EL (cell line): ENCODE measurements at regions not wholly inside any gene's neighbourhood (a gene's known extent, or its start where the extent isn't known, plus 50 kb on each side); places are given as distances from the start of the nearest gene placed in this dataset.

Experiments
- DNase-seq: peaks from one replicate; pipeline ENCODE4 v3.0.0-alpha.2; 2016

- no peak for DNase-seq
These were observed 75.2 kb upstream of the SMARCA2 start for GRCh38 chr9:1939926-1940368.

- DNase-seq, result no peak
These were observed 73.2 kb upstream of the SMARCA2 start for GRCh38 chr9:1941989-1942388.

DNA sequence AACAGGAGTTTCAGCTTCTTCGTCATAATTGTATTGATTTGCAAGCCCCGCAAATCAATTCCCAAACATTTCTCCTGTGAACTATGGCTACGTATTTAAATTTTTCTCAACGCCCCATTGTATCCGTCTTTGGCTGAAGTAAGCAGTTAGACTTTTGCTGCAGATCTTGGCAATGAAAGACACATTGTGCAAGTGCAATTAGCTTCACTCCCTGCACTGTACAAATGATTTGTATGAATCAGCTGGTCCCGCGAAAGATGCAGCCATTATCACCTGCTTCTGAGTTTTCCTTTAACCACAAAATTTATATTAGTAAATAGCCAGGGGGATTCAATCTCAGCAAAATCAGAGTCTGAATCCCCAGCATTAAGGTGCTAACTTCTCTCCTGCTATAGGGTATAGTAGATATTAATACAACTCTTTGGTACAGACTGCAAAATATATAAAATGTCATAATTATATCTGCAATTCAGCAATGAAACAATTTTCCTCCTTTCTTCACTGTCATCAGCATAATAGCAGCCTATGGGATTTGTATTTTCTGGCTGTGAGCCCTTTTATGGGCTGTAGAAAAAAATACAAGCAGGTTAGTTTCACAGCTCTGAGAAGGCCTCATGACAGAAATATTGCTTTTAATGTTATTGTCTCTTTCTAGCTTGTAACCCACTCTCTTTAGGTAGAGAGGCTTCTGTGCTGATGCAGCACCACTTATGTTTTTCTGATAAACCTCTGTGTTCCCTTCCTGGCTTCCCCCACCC, 68.4 kb upstream of the SMARCA2 start:
- DNase-seq, result no peak

DNA sequence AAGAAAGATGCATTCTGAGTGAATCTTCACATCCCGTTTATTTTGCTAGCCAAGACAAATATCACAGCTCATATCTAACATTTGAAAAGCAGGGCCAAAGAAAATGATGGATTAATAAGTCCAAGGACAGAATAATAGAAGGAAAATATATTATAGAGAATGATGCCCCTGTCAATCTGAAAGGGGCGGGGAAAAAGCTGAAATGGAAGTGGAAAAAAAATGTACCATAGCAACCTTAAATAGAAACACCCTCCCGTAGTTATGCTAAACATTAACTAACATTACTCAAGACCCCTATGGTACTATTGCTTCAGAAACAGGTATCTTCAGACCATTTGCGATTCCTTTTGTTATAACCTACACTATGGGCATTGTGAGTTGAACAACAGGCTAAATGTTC, 67.7 kb upstream of the SMARCA2 start:
- DNase-seq, result no peak

- no peak for DNase-seq
These were observed 66.6 kb upstream of the SMARCA2 start for GRCh38 chr9:1948541-1948940.

- DNase-seq, result no peak
These were observed 63.7 kb upstream of the SMARCA2 start for GRCh38 chr9:1951446-1951845.

DNA sequence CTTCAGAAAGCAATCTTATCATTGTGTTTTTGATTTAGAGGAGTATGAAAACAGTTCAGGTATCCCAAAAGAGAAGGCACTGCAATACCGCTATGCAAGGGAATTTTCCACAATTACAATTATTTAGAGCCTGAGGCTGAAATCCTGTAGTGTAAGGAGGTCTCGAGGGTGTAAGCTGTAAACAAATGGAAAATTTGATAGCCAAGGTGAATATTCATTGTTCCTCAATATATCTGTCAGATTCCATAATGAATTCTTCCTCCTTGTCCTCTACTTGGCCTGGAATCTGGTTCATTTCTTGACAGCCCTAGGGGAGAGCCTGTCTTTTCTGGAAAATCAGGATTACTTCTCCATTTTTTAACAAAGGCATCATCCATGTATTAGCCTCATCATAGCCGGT, 63.1 kb upstream of the SMARCA2 start:
- no peak for DNase-seq

- DNase-seq, result no peak
These were observed 60.9 kb upstream of the SMARCA2 start for GRCh38 chr9:1954238-1954637.

DNA sequence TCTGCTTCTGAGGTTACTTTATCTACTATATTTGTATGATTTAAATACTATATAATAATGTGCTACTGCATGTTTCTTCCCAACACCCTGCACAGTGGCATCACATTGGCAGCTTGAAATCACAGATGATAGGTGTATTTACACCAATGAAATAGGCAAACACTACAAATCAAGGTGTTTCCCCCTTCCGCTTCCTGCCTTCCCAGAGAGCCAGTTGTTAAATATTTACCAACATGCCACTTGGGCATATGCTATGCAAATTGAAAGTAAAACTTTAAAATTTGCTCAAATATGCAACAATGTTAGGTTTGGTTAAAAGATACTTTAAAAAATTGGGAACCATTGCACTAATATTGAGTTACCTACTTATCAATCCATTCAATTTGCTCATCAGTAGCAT, 58.2 kb upstream of the SMARCA2 start:
- DNase-seq, result no peak

GRCh38 chr9:1957856-1958255, 57.3 kb upstream of the SMARCA2 start:
- no peak for DNase-seq

DNA sequence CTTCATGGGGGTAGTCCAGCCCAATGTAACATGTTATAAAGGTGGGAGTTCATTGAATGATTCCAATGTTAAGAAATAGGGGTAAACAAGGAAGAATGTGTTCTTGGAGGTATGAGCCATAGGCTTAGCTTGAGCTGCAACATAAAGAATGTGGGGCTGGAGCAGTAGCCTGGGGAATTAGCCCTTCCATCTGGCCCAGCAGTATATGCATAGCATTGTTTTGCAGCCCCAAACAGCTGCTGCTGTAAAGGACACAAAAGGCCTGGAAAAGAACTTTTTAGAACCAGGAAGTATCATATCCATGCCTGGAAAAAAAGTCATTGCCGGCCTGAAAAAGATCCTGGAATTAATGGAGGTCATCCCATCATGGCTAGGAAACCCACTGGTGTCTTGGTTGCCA, 55.8 kb upstream of the SMARCA2 start:
- DNase-seq, result no peak

GRCh38 chr9:1960342-1961042, 54.7 kb upstream of the SMARCA2 start:
- no peak for DNase-seq

DNA sequence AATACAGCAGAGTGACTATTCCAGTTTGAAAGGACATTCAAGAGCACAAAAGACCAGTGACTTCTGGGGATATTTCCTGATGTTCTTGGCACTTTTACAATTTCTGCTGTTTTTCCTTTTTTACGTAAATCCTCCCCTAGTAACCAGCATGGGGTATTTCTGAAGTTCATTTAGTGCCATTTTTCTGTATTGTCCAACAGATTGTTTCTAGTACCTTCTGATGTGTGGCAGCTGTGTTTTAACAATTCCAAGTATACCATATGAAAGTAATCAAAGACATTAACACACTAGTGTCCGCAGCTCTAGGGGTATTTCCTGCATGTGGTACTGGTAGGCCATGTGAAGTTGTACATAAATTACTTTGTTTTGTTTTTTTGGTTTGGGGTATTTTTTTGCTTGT, 53.0 kb upstream of the SMARCA2 start:
- no peak for DNase-seq

DNA sequence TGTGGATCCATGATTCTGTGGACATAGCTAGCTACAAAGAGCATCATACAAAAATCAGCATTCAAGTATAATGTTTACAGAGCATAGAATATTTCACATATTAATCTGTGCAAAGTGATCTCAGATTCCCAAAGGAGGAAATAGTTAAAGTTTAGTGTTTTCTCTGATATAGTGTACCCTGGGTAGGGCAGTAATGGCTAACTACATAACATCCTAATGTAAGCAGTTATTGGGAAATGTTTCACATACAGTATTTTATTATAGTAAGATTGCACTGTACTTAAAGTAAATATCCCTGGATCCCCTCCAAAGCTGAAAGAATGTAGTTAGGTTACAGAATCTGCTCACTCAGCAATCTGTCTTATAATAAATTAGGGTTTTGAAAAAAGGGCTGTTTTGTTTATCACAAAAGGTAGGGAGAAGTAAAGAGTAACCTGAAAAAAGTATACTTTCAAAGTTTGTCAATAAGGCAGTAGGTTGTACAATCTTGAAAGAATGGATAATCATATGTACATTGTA, 52.5 kb upstream of the SMARCA2 start:
- DNase-seq, result no peak

DNA sequence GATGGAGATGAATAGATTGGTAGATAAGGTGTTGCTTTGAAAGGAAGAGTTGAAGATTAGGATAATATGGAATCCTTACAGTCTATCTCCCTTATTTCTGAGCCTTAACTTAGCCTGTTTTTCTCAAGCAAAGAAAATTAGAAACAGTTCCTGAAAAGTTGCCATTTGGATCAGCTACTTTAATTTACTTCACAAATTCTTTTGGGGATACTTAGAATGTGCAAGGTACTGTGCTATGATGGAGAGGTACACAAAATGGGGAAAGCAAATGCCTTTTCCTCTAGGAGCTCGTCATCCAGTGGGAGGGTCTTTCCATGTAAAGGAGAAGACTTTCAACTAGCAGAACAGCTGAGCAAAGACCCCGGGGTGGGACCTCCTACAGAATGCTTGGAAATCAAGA, 51.1 kb upstream of the SMARCA2 start:
- no peak for DNase-seq
